K562 (cell line): ENCODE measurements at regions not wholly inside any gene's neighbourhood (a gene's known extent, or its start where the extent isn't known, plus 50 kb on each side); places are given as distances from the start of the nearest gene placed in this dataset.

Experiments
- ATAC-seq: fragments of 200-7000 bp; cut with Tn5 transposase; 3 replicates; pipeline ENCODE4 v1.9.1; 2020; ENCODE audit warnings: moderate library complexity
- BruUV-seq: library from RNA; stranded (reverse); fragments of 400-500 nt; replicated peaks from 2 replicates; lab custom pipeline; 2021; lab: Mats Ljungman, UMichigan
- CTCF ChIA-PET: fragments of 300-600 bp; formaldehyde crosslinking; extraction: SDS; loops from one replicate; lab custom pipeline; 2021; ENCODE audit warnings: low intra/inter-chr PET ratio; lab: Yijun Ruan, JAX
- POLR2A ChIA-PET: fragments of 300-600, 350-650 bp; sonication (Branson Sonifier 250); formaldehyde crosslinking; extraction: SDS; loops from one replicate; lab custom pipeline; 2021; ENCODE audit warnings: antibody characterized with exemption, inconsistent platforms; lab: Yijun Ruan, JAX
- DNase-seq, 4 experiments: peaks; one replicate each; pipeline versions ENCODE4 v3.0.0 to v3.0.0-alpha.2; 2011 to 2018; ENCODE audit warnings: low spot score in 3 of 4, mixed read lengths in 3 of 4; ENCODE audit errors: extremely low read depth in 1 of 4
- FAIRE-seq: peaks from 2 replicates; lab custom pipeline; 2011; peaks lifted over from hg19 to GRCh38; lab: Jason Lieb, UNC
- H2AFZ ChIP-seq: 2 replicates; pipeline ENCODE4 v1.6.0; 2011; ENCODE audit warnings: low read depth, low read length, control low read depth, inconsistent platforms
- H3K27ac ChIP-seq: fragments of 200-600 bp; 3 replicates; pipeline ENCODE4 v1.8.0; 2011; ENCODE audit warnings: low read depth, mild to moderate bottlenecking, control low read depth, inconsistent platforms, low read length, moderate library complexity, mixed read lengths; ENCODE audit errors: extremely low read depth
- H3K27me3 ChIP-seq, 2 experiments: fragments of 300-600 bp in 1 of 2; 2 replicates in 1 of 2; 3 replicates in 1 of 2; pipeline versions ENCODE4 v1.6.0 to v1.8.0; 2011; ENCODE audit warnings: inconsistent platforms in 2 of 2, low read length in 2 of 2, mild to moderate bottlenecking in 1 of 2, mixed read lengths in 1 of 2, moderate library complexity in 1 of 2; ENCODE audit not compliant: control insufficient read depth in 2 of 2, insufficient read depth in 2 of 2
- H3K36me3 ChIP-seq: fragments of 300-600 bp; 3 replicates; pipeline ENCODE4 v1.8.0; 2011; ENCODE audit warnings: mild to moderate bottlenecking, low read length, inconsistent platforms; ENCODE audit not compliant: control insufficient read depth, insufficient read depth
- H3K4me1 ChIP-seq, 2 experiments: fragments of 200-600 bp in 1 of 2; replicated peaks in 1 of 2; 2 replicates in 1 of 2; 3 replicates in 1 of 2; pipeline versions ENCODE4 v1.5.1 to v1.8.0; 2011; ENCODE audit warnings: inconsistent platforms in 2 of 2, low read length in 2 of 2, mild to moderate bottlenecking in 1 of 2, mixed read lengths in 1 of 2, moderate library complexity in 1 of 2; ENCODE audit not compliant: control insufficient read depth in 2 of 2, insufficient read depth in 2 of 2
- H3K4me2 ChIP-seq: 2 replicates; pipeline ENCODE4 v1.6.1; 2011; ENCODE audit warnings: low read length, control low read depth, inconsistent platforms, mixed read lengths; ENCODE audit not compliant: insufficient read depth
- H3K4me3 ChIP-seq: fragments of 200-600 bp; sonication (generic), shearing (Covaris generic); 2 replicates; pipeline ENCODE4 v1.5.1; 2016; ENCODE audit warnings: control low read depth, inconsistent platforms
- H3K79me2 ChIP-seq: fragments of 200-600 bp; 3 replicates; pipeline ENCODE4 v1.8.0; 2011; ENCODE audit warnings: low read length, inconsistent platforms; ENCODE audit not compliant: control insufficient read depth, insufficient read depth
- H3K9ac ChIP-seq, 2 experiments: 2 replicates each; pipeline versions ENCODE4 v1.6.0 to v1.6.1; 2011; ENCODE audit warnings: low read depth in 2 of 2, low read length in 2 of 2, control low read depth in 1 of 2, inconsistent platforms in 1 of 2, mild to moderate bottlenecking in 1 of 2, mixed read lengths in 1 of 2; ENCODE audit not compliant: insufficient read depth in 1 of 2
- H3K9me1 ChIP-seq: one replicate; pipeline ENCODE4 v1.6.0; 2011; ENCODE audit warnings: inconsistent platforms, mild to moderate bottlenecking, low read length, moderate library complexity; ENCODE audit not compliant: control insufficient read depth, insufficient read depth
- H3K9me3 ChIP-seq: replicated peaks from 2 replicates; pipeline ENCODE4 v1.5.1; 2011; ENCODE audit warnings: low read depth, low read length, inconsistent platforms; ENCODE audit not compliant: control insufficient read depth, insufficient read depth
- H4K20me1 ChIP-seq: replicated peaks from 2 replicates; pipeline ENCODE4 v1.6.1; 2011; ENCODE audit warnings: low read length, inconsistent platforms, mixed read lengths; ENCODE audit not compliant: control insufficient read depth, insufficient read depth
- CREB3L1 ChIP-seq: fragments of 450-650 bp; IDR thresholded peaks from 2 replicates; pipeline ENCODE4 v1.6.1; 2014; ENCODE audit warnings: low read depth, mild to moderate bottlenecking, moderate library complexity, borderline replicate concordance
- FOXJ2 ChIP-seq: fragments of 200-800 bp; sonication (Bioruptor generic); IDR thresholded peaks from 2 replicates; pipeline ENCODE4 v1.6.1; 2016; ENCODE audit warnings: missing genetic modification characterization, missing compliant biosample characterization
- NFXL1 ChIP-seq: fragments of 450-650 bp; formaldehyde crosslinking; IDR thresholded peaks from 2 replicates; pipeline ENCODE4 v1.4.0; 2021; ENCODE audit warnings: mild to moderate bottlenecking
- PHF8 ChIP-seq: fragments of 200-600 bp; sonication (generic); IDR thresholded peaks from 2 replicates; pipeline ENCODE4 v1.6.1; 2012; ENCODE audit warnings: mixed run types, mild to moderate bottlenecking, inconsistent platforms, low read length, moderate library complexity, borderline replicate concordance
- VEZF1 ChIP-seq: fragments of 200-800 bp; sonication (Bioruptor generic); IDR thresholded peaks from 2 replicates; pipeline ENCODE4 v1.6.1; 2017; ENCODE audit warnings: missing genetic modification characterization, missing compliant biosample characterization
- ZBTB40 ChIP-seq, 2 experiments: fragments of 450-650 bp in 1 of 2; sonication (generic) in 1 of 2; formaldehyde crosslinking in 1 of 2; IDR thresholded peaks; 2 replicates each; pipeline versions ENCODE4 v1.7.1 to v1.9.0; 2016 to 2022; ENCODE audit warnings: inconsistent platforms in 1 of 2, mild to moderate bottlenecking in 1 of 2, missing genetic modification reagents in 1 of 2
- ZFP91 ChIP-seq: sonication (generic); formaldehyde crosslinking; IDR thresholded peaks from 2 replicates; pipeline ENCODE4 v1.8.0; 2022; ENCODE audit warnings: mild to moderate bottlenecking, missing genetic modification reagents
- ZNF354B ChIP-seq: fragments of 250-450 bp; sonication (Bioruptor Pico); IDR thresholded peaks from 2 replicates; pipeline ENCODE4 v1.4.0; 2020
- ZNF444 ChIP-seq: fragments of 250-450 bp; sonication (Bioruptor Pico); IDR thresholded peaks from 2 replicates; pipeline ENCODE4 v1.4.0; 2020; ENCODE audit warnings: mild to moderate bottlenecking, moderate library complexity
- WGBS: fragments of 100-300 bp; shearing (Covaris generic); methylation state at CpG from one replicate; pipeline ENCODE4 v1.1.6; 2016; ENCODE audit warnings: low coverage, mixed read lengths; ENCODE audit not compliant: insufficient coverage; ENCODE audit errors: missing lambda C conversion rate; 5-methylcytosine and 5-hydroxymethylcytosine counted together
- in situ Hi-C: fragments of 300-500 bp; cut with MboI; formaldehyde crosslinking; loops from 4 replicates; pipeline ENCODE4 v1.15.0; 2018; ENCODE audit warnings: inconsistent platforms, mixed read lengths
- intact Hi-C: fragments of 100-400 bp; cut with micrococcal nuclease; formaldehyde crosslinking; loops from 2 replicates; pipeline ENCODE4 v1.14.2; 2022

- DNase-seq (no peak), FAIRE-seq (no peak), ATAC-seq (no peak)
- H3K79me2 ChIP-seq, result no peaks in the 10 kb centered on the region
- peaks cover 2 to 18% of the 10 kb centered on the region in 2 experiments; a peak in 4 of 5 replicates for H3K27me3 ChIP-seq
- no TSS peak for BruUV-seq
- H3K4me2 ChIP-seq, result no peak overlapping the region
- in situ Hi-C loops (no loop called here), intact Hi-C loops (no loop called here)
- H4K20me1 ChIP-seq, result no peaks in the 10 kb centered on the region
- WGBS, result 4% methylated on average over 4 of the region's 4 CpGs
- no peaks in the 10 kb centered on the region for H3K9me3 ChIP-seq
- no peak overlapping the region for H2AFZ ChIP-seq
- H3K4me1 ChIP-seq, result no peaks in the 10 kb centered on the region
- no peak overlapping the region for H3K27ac ChIP-seq
- POLR2A ChIA-PET, result no interaction called here
- no peak overlapping the region for H3K4me3 ChIP-seq
- CTCF ChIA-PET, result no interaction called here
- H3K9me1 ChIP-seq, result no peaks in the 10 kb centered on the region
- no peaks in the 10 kb centered on the region for H3K36me3 ChIP-seq
- H3K9ac ChIP-seq, result no peak overlapping the region
- no peak for TF ChIP-seq ZFP91 (CRISPR knock-in tag)
- TF ChIP-seq ZNF354B, result no peak
- TF ChIP-seq ZNF444 (CRISPR knock-in tag), result no peak
- TF ChIP-seq FOXJ2, result no peak
- TF ChIP-seq ZBTB40 (IDR thresholded peaks at IDR 0.05), result no peak
- no peak for TF ChIP-seq ZBTB40 (CRISPR knock-in tag; IDR thresholded peaks at IDR 0.05)
- no peak for TF ChIP-seq CREB3L1
- no peak for TF ChIP-seq PHF8
- TF ChIP-seq NFXL1 (CRISPR knock-in tag), result no peak
- no peak for TF ChIP-seq VEZF1 (CRISPR knock-in tag)
Observed at GRCh38 chr2:30084915-30085314, 61.9 kb upstream of the YPEL5 start.
